T-helper 1 cell treated with Interleukin-12 subunit alpha and Interleukin-12 subunit beta and Interleukin-4 antibody, amounts not matched to agents 30 ng/mL and 1 ng/mL, for 36 hours (primary cell): ENCODE measurements at regions not wholly inside any gene's neighbourhood (a gene's known extent, or its start where the extent isn't known, plus 50 kb on each side); places are given as distances from the start of the nearest gene placed in this dataset.
"Not testable (repeated sequence)": the region's sequence is repeated elsewhere in the genome, so short reads cannot be mapped to it uniquely, and the experiment has no call there.

Experiments
- intact Hi-C: fragments of 100-400 bp; cut with micrococcal nuclease; formaldehyde crosslinking; loops from one replicate; pipeline ENCODE4 v1.15.1; 2024

GRCh38 chr13:48806522-48806921, 152.8 kb downstream of the CYSLTR2 start:
- intact Hi-C loops, result loop anchor here (5.0 kb wide), 1 partner anchor 154 kb away; the partner anchor contains the start of gene CYSLTR2

DNA sequence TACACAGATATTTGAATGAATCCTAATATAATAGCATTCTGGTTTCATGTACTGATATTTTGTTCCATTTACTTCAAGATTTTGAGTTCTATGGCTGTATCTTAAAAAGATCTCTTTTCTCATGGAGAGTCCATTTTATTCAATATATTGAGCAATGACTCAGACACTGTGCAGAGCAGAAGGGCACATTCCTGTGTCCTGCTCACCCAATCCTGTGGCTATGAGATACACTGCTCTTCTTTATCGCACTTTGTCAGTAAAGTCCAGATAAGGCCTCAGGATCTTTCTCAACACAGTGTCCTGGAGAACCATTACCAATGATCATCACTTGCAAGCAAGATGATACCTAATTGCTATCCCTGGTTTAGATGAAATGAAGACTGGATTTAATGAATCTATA, 155.0 kb downstream of the CYSLTR2 start:
- intact Hi-C loops, result loop anchor here (5.0 kb wide), 1 partner anchor 156 kb away; the partner anchor contains the start of gene CYSLTR2

DNA sequence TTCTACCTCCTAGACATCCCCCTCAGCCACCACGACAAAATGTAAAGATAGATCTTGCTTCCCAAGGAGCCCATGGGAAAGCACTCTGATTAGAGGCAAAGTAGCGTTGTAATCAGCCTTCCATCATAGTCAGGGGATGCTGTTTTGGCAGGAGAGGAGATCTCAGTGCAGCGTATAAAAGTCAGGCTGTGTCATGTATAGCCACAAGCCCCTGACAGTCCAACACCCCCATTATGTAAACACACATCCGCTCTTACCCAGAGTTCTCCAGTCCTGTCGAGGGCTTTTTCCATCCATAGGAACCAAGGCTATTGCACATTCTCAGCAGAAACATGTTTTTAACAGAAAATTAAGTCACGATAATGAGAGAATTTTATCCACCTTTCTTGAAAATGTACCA, 156.3 kb downstream of the CYSLTR2 start:
- intact Hi-C loops, result no loop called here

GRCh38 chr13:48813518-48813917, 159.8 kb downstream of the CYSLTR2 start:
- intact Hi-C loops, result no loop called here

GRCh38 chr13:48816700-48817099, 159.0 kb upstream of the FNDC3A start:
- intact Hi-C loops, result loop anchor here (5.0 kb wide), 2 partner anchors 161 to 296 kb away; partner anchors contain the start of gene FNDC3A

DNA sequence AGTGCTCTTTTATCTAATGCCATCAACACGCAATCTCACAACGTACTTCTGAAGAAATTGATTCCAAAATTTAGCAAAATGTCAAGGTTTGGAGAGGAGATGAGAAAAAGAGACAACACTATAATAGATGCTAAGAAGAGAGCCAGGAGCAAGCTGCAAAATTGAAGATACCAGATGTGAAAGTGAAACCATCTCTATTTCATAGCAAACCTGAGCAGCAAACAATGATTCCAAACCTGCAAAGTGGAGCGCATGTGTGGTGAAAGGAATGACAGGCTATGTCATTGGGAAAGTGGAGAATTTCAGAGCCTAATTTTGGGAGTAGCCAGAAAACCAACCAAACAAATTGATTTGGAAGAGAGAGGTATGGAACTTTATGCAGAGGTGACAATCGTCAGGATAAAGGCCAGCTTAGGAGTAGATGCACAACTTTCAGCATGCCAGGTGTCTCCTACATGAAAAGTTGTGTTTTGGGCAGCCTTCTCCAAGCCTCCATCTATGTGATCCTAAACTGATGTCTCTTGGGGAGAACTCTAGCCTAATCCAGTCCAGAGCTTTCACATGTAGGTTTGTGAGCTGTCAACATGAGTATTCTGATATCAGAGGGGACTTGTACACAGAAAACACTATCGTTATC, 158.4 kb upstream of the FNDC3A start:
- intact Hi-C loops, result loop anchor here (5.0 kb wide), 2 partner anchors 160 to 295 kb away; partner anchors contain the start of gene FNDC3A

DNA sequence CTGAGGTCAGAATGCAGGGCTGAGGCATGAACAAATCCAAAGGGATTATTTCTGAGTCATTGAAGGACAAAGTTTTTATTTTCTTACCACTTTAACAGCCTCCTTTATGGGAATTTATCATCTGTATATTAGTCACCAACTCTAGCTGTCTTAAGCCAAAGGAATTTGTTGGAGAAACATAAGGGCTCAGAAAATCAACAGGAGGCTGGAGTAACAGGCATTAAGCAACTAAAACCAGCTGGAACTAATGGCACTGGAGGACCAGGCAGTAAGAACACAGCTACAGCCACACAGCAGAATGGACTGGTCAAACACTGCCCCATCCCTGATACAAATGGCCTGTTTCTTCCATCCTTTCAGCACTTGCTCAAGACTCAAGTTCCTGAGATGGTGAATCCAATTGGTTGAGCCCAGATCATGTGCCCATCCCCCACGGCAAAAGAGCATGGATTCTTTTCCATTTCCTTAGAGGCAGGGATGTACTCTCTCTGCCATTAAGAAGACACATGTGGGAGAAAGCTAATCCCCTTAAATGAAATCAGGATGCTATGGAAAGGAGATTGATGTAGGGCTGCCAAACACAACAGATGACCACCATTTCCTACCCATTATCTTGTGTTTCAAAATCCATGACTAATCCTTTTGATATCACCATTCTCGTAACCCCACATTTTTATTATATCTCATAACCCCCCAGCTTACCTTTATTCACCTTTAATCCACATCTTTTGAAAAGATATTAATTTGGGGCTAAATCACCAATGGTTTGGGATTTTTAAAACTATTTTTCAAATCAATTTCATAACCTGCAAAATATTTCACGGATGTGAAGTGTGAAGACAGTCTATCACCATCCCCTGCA, 157.0 kb upstream of the FNDC3A start:
- intact Hi-C loops, result loop anchor here (5.0 kb wide), 2 partner anchors 159 to 294 kb away; partner anchors contain the start of gene FNDC3A

- intact Hi-C loops, result loop anchor here (5.0 kb wide), 2 partner anchors 158 to 293 kb away; partner anchors contain the start of gene FNDC3A
Measured at GRCh38 chr13:48819376-48819775, 156.3 kb upstream of the FNDC3A start.

DNA sequence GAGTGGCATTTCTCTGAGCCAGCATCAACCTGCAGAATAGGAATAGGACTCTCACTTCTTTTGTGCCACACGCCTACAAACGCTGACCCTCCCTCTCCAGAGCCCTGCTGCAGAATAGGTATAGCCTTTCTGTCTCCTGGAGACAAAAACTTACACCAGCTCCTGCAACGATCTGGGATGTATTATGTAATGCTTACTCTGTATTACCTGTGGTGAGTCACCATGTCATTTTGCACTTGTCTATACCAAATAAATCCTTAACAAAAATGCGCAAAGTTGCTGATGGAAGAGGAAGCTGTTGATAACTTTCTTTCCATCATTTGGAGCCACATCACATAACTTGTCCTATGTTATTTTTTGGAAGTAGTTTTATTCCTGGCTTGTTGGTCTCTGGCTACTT, 155.8 kb upstream of the FNDC3A start:
- intact Hi-C loops, result loop anchor here (5.0 kb wide), 2 partner anchors 157 to 292 kb away; partner anchors contain the start of gene FNDC3A

DNA sequence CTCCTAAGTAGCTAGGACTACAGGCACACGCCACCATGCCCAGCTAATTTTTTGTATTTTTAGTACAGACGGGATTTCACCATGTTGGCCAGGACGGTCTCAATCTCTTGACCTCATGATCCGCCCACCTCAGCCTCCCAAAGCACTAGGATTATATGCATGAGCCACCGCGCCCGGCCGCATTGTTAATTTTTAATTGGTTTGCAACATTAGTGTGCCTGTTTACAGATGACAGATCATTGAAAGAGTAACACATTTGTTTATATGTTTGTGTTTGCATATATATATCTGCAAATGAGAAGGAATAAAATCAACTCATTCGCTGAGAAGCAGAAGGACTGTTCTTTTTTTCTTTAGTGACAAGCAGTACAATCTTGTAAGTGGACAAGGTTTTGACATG, 152.2 kb upstream of the FNDC3A start:
- intact Hi-C loops, result not testable (repeated sequence)

GRCh38 chr13:48826039-48826438, 149.7 kb upstream of the FNDC3A start:
- intact Hi-C loops, result no loop called here

- intact Hi-C loops, result not testable (repeated sequence)
Measured at GRCh38 chr13:48826922-48827454, 148.7 kb upstream of the FNDC3A start.

DNA sequence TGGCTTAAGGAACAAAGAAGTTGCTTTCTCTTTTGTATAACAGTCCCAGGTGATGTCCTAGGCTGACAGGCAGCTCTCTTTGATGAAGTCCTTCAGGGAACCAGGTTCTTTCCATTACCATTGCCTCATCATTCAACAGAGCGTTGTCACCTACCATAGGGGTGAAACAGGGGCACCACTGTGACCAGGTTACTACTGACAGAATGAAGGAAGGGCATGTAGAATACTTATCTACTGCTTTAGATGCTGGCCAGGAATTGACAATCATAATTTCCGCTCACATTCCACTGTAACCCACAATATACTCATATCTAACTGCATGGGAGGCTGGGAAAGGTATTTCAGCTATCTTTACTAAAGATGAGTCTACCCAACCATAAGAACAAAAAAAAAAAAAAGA, 148.0 kb upstream of the FNDC3A start:
- intact Hi-C loops, result no loop called here

DNA sequence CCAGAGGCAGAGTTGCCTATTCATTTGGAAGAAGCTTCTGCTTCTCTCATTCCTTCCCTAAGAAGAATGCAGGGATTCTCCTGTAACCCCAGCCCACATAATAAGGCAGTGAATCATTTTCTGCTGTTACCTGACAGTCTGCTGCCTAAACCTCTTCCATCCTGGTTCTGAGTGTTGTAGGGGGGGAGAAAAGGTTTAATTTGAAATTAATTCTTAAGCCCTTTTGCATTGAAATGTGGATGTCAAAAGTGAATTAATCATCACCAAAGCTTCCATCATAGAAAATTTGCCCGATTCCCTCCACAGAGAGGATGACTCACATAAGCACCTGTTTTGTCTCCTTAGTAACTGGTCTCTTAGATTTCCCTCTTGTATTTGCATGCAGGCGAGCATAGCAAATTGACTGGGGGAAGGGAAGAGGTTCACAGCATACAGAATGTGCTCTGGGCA, 146.7 kb upstream of the FNDC3A start:
- intact Hi-C loops, result no loop called here

DNA sequence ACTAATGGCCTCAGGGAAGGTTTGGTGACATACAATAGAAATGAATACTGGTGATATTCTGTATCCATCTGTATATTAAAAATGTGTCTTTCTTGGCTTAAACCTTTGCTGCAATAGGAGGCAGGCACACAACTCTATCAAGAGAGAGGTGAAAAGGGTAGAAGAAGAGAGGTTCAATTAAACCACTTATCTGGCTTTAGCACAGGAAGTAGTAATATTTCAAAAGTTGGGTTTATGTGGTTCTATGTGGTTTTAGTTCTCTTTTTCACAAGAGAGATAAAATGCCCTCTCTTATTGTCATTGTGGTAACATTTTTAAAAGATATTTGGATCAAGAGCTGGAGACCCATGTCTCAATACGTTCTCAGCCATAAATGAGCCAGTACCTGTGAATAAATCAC, 146.2 kb upstream of the FNDC3A start:
- intact Hi-C loops, result no loop called here

- intact Hi-C loops, result no loop called here
Measured at GRCh38 chr13:48831248-48831647, 144.5 kb upstream of the FNDC3A start.

GRCh38 chr13:48833412-48833811, 142.3 kb upstream of the FNDC3A start:
- intact Hi-C loops, result no loop called here

DNA sequence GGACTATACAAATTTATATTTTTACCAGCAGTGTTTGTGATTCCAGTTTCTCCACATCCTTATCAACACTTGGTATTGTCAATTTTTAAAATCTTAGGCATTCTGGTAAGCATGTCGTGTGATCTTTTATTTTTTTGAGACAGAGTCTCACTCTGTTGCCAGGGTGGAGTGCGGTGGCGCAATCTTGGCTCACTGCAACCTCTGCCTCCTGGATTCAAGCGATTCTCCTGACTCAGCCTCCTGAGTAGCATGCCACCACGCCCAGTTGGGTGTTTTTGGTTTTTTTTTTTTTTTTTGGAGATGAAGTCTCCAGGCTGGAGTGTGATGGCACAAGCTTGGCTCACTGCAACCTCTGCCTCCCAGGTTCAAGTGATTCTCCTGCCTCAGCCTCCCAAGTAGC, 140.4 kb upstream of the FNDC3A start:
- intact Hi-C loops, result not testable (repeated sequence)

- intact Hi-C loops, result no loop called here
Measured at GRCh38 chr13:48838193-48838973, 137.3 kb upstream of the FNDC3A start.

DNA sequence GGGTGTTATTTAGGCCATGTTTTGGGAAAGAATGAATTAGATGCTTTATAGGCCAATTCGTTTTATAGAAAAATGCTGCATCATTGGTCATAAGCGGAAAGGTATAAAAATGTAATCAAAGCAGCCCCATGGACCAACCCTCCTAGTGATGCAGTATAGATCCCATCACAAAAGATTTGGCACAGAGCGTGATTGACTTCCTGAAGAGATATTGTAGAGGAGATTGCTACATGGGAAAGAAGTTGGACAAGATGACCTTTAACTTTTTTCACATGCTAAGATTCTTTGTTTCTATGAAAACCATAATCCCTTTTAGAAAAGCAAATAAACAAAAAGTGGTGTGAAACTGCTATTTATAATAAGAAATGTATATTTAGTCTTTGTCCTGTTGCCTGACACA, 136.5 kb upstream of the FNDC3A start:
- intact Hi-C loops, result no loop called here

DNA sequence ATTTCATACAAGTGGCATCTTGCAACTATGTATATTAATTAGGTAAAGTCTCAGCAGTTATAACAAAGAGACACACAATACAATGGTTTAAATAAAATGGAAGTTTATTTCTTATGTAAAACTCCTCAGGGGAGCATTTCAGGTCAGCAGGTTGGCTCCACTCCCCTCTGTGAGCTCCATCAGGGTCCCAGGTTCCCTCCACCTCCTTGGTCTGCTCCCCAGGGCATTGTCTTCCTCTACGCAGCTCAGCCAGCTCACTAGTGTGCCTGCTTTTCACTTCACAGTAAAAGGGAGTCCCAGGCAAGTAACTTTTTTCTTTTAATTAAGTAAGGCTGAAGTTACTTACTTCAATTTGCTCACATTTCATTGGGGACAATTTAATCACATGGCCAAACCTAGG, 135.3 kb upstream of the FNDC3A start:
- intact Hi-C loops, result no loop called here
